ENCODE measurements at regions not wholly inside any gene's neighbourhood (a gene's known extent, or its start where the extent isn't known, plus 50 kb on each side); places are given as distances from the start of the nearest gene placed in this dataset.

- no peak for DNase-seq
These were observed 346.5 kb downstream of the GPAM start for GRCh38 chr10:111837086-111837485.

GRCh38 chr10:111837985-111838384 lies 345.6 kb downstream of the GPAM start:
- DNase-seq = no peak

- no peak for DNase-seq
These were observed 343.0 kb downstream of the GPAM start for GRCh38 chr10:111840546-111840945.

- DNase-seq = no peak
These were observed 330.8 kb downstream of the GPAM start for GRCh38 chr10:111852801-111853200.

GRCh38 chr10:111856631-111857030 lies 326.9 kb downstream of the GPAM start:
- DNase-seq = no peak

- no peak for DNase-seq
These were observed 318.0 kb downstream of the GPAM start for GRCh38 chr10:111865550-111865949.

GRCh38 chr10:111871458-111871857 lies 312.1 kb downstream of the GPAM start:
- no peak for DNase-seq

- DNase-seq = no peak
These were observed 311.0 kb downstream of the GPAM start for GRCh38 chr10:111872591-111872990.

GRCh38 chr10:111873041-111873440 lies 310.5 kb downstream of the GPAM start:
- no peak for DNase-seq

- DNase-seq = no peak
These were observed 309.9 kb downstream of the GPAM start for GRCh38 chr10:111873621-111874135.

- no peak for DNase-seq
These were observed 309.0 kb downstream of the GPAM start for GRCh38 chr10:111874576-111874975.

GRCh38 chr10:111875725-111876124 lies 307.8 kb downstream of the GPAM start:
- no peak for DNase-seq

GRCh38 chr10:111877258-111877657 lies 306.3 kb downstream of the GPAM start:
- no peak for DNase-seq

GRCh38 chr10:111879969-111880368 lies 303.6 kb downstream of the GPAM start:
- no peak for DNase-seq

- DNase-seq = no peak
These were observed 298.5 kb downstream of the GPAM start for GRCh38 chr10:111885046-111885445.

GRCh38 chr10:111885919-111886318 lies 297.6 kb downstream of the GPAM start:
- no peak for DNase-seq

- no peak for DNase-seq
These were observed 296.3 kb downstream of the GPAM start for GRCh38 chr10:111887266-111887665.

- no peak for DNase-seq
These were observed 293.5 kb downstream of the GPAM start for GRCh38 chr10:111890046-111890445.

- no peak for DNase-seq
These were observed 267.6 kb downstream of the GPAM start for GRCh38 chr10:111916011-111916410.

- DNase-seq = no peak
These were observed 261.7 kb downstream of the GPAM start for GRCh38 chr10:111921821-111922220.

GRCh38 chr10:111923032-111923431 lies 260.5 kb downstream of the GPAM start:
- no peak for DNase-seq

GRCh38 chr10:111926286-111926685 lies 257.3 kb downstream of the GPAM start:
- DNase-seq = no peak

- DNase-seq = no peak
These were observed 249.6 kb downstream of the GPAM start for GRCh38 chr10:111933937-111934336.

- no peak for DNase-seq
These were observed 248.6 kb downstream of the GPAM start for GRCh38 chr10:111934931-111935330.

- no peak for DNase-seq
These were observed 247.4 kb downstream of the GPAM start for GRCh38 chr10:111936143-111936542.

GRCh38 chr10:111944331-111944730 lies 239.2 kb downstream of the GPAM start:
- DNase-seq = no peak

All from stimulated activated CD4-positive, alpha-beta T cell treated with anti-CD3 and anti-CD28 coated beads, Interleukin-2, amount 100 ng/mL, for 48 hours (primary cell).